ENCODE measurements at regions not wholly inside any gene's neighbourhood (a gene's known extent, or its start where the extent isn't known, plus 50 kb on each side); places are given as distances from the start of the nearest gene placed in this dataset.

GRCh38 chr14:65153101-65153500, 50.8 kb upstream of the MAX start:
- Histone ChIP-seq H3K27me3 (ENCODE audit: control insufficient read depth, insufficient read depth, low read length) (no peaks in the 10 kb centered on the region), H3K36me3 (ENCODE audit: control insufficient read depth, insufficient read depth, low read length) (no peaks in the 10 kb centered on the region), H3K9me3 (replicated peaks; ENCODE audit: control insufficient read depth, low read depth, low read length) (no peaks in the 10 kb centered on the region), H3K4me3 (ENCODE audit: low read length) (no peak overlapping the region), H3K27ac (ENCODE audit: low read length) (no peak overlapping the region), H3K4me1 (ENCODE audit: control insufficient read depth, insufficient read depth, low read length) (peaks cover 14% of the 10 kb centered on the region)
- peak; percentile 31 for DNase-seq
- WGBS (ENCODE audit: insufficient coverage), result 11% methylated on average over 9 of the region's 11 CpGs

- Histone ChIP-seq H3K27ac (ENCODE audit: low read length) (peak overlapping the region; percentile 83), H3K4me3 (ENCODE audit: low read length) (no peak overlapping the region), H3K4me1 (ENCODE audit: control insufficient read depth, insufficient read depth, low read length) (peaks cover 15% of the 10 kb centered on the region), H3K36me3 (ENCODE audit: control insufficient read depth, insufficient read depth, low read length) (no peaks in the 10 kb centered on the region), H3K27me3 (ENCODE audit: control insufficient read depth, insufficient read depth, low read length) (no peaks in the 10 kb centered on the region), H3K9me3 (replicated peaks; ENCODE audit: control insufficient read depth, low read depth, low read length) (no peaks in the 10 kb centered on the region)
- DNase-seq, result peak; percentile 68
- 60% methylated on average over 13 of the region's 15 CpGs for WGBS (ENCODE audit: insufficient coverage)
These were observed 54.5 kb upstream of the MAX start for GRCh38 chr14:65156568-65157366.

GRCh38 chr14:65159281-65160062, 57.2 kb upstream of the MAX start:
- DNase-seq, result no peak
- H3K36me3 ChIP-seq (ENCODE audit: control insufficient read depth, insufficient read depth, low read length), result no peaks in the 10 kb centered on the region
- no peak overlapping the region for H3K4me3 ChIP-seq (ENCODE audit: low read length)
- no peaks in the 10 kb centered on the region for H3K27me3 ChIP-seq (ENCODE audit: control insufficient read depth, insufficient read depth, low read length)
- H3K9me3 ChIP-seq (replicated peaks; ENCODE audit: control insufficient read depth, low read depth, low read length), result no peaks in the 10 kb centered on the region
- no peak overlapping the region for H3K27ac ChIP-seq (ENCODE audit: low read length)
- H3K4me1 ChIP-seq (ENCODE audit: control insufficient read depth, insufficient read depth, low read length), result peaks cover 15% of the 10 kb centered on the region
- 100% methylated on average over 1 of the region's 4 CpGs for WGBS (ENCODE audit: insufficient coverage)

GRCh38 chr14:65160091-65160490, 57.8 kb upstream of the MAX start:
- Histone ChIP-seq H3K27me3 (ENCODE audit: control insufficient read depth, insufficient read depth, low read length) (no peaks in the 10 kb centered on the region), H3K4me1 (ENCODE audit: control insufficient read depth, insufficient read depth, low read length) (peaks cover 15% of the 10 kb centered on the region), H3K4me3 (ENCODE audit: low read length) (no peak overlapping the region), H3K9me3 (replicated peaks; ENCODE audit: control insufficient read depth, low read depth, low read length) (no peaks in the 10 kb centered on the region), H3K27ac (ENCODE audit: low read length) (no peak overlapping the region), H3K36me3 (ENCODE audit: control insufficient read depth, insufficient read depth, low read length) (no peaks in the 10 kb centered on the region)
- no CpG with 5 or more reads among the region's 2 CpGs for WGBS (ENCODE audit: insufficient coverage)
- no peak for DNase-seq

GRCh38 chr14:65162031-65162430, 59.7 kb upstream of the MAX start:
- no peaks in the 10 kb centered on the region for H3K36me3 ChIP-seq (ENCODE audit: control insufficient read depth, insufficient read depth, low read length)
- no peak for DNase-seq
- H3K27ac ChIP-seq (ENCODE audit: low read length), result no peak overlapping the region
- no peaks in the 10 kb centered on the region for H3K27me3 ChIP-seq (ENCODE audit: control insufficient read depth, insufficient read depth, low read length)
- WGBS (ENCODE audit: insufficient coverage), result 63% methylated on average over 1 of the region's 1 CpG
- no peaks in the 10 kb centered on the region for H3K9me3 ChIP-seq (replicated peaks; ENCODE audit: control insufficient read depth, low read depth, low read length)
- H3K4me3 ChIP-seq (ENCODE audit: low read length), result no peak overlapping the region
- H3K4me1 ChIP-seq (ENCODE audit: control insufficient read depth, insufficient read depth, low read length), result peaks cover 7% of the 10 kb centered on the region

GRCh38 chr14:65164068-65164824, 61.9 kb upstream of the MAX start:
- H3K4me1 ChIP-seq (ENCODE audit: control insufficient read depth, insufficient read depth, low read length), result no peaks in the 10 kb centered on the region
- H3K27ac ChIP-seq (ENCODE audit: low read length), result no peak overlapping the region
- WGBS (ENCODE audit: insufficient coverage), result 73% methylated on average over 3 of the region's 6 CpGs
- no peaks in the 10 kb centered on the region for H3K9me3 ChIP-seq (replicated peaks; ENCODE audit: control insufficient read depth, low read depth, low read length)
- no peak overlapping the region for H3K4me3 ChIP-seq (ENCODE audit: low read length)
- DNase-seq, result peak; percentile 38
- H3K27me3 ChIP-seq (ENCODE audit: control insufficient read depth, insufficient read depth, low read length), result no peaks in the 10 kb centered on the region
- no peaks in the 10 kb centered on the region for H3K36me3 ChIP-seq (ENCODE audit: control insufficient read depth, insufficient read depth, low read length)

GRCh38 chr14:65164825-65165135, 62.5 kb upstream of the MAX start:
- Histone ChIP-seq H3K27me3 (ENCODE audit: control insufficient read depth, insufficient read depth, low read length) (no peaks in the 10 kb centered on the region), H3K27ac (ENCODE audit: low read length) (no peak overlapping the region), H3K4me3 (ENCODE audit: low read length) (no peak overlapping the region), H3K36me3 (ENCODE audit: control insufficient read depth, insufficient read depth, low read length) (no peaks in the 10 kb centered on the region), H3K9me3 (replicated peaks; ENCODE audit: control insufficient read depth, low read depth, low read length) (no peaks in the 10 kb centered on the region), H3K4me1 (ENCODE audit: control insufficient read depth, insufficient read depth, low read length) (no peaks in the 10 kb centered on the region)
- DNase-seq, result no peak
- WGBS (ENCODE audit: insufficient coverage), result 42% methylated on average over 3 of the region's 3 CpGs

- Histone ChIP-seq H3K4me3 (ENCODE audit: low read length) (no peak overlapping the region), H3K9me3 (replicated peaks; ENCODE audit: control insufficient read depth, low read depth, low read length) (no peaks in the 10 kb centered on the region), H3K27ac (ENCODE audit: low read length) (no peak overlapping the region), H3K36me3 (ENCODE audit: control insufficient read depth, insufficient read depth, low read length) (no peaks in the 10 kb centered on the region), H3K4me1 (ENCODE audit: control insufficient read depth, insufficient read depth, low read length) (peaks cover 8% of the 10 kb centered on the region), H3K27me3 (ENCODE audit: control insufficient read depth, insufficient read depth, low read length) (peaks cover 4% of the 10 kb centered on the region)
- DNase-seq, result no peak
- 85% methylated on average over 3 of the region's 3 CpGs for WGBS (ENCODE audit: insufficient coverage)
These were observed 64.8 kb upstream of the MAX start for GRCh38 chr14:65167072-65167645.

- H3K4me1 ChIP-seq (ENCODE audit: control insufficient read depth, insufficient read depth, low read length), result peaks cover 8% of the 10 kb centered on the region
- H3K27ac ChIP-seq (ENCODE audit: low read length), result no peak overlapping the region
These were observed 66.5 kb upstream of the MAX start for GRCh38 chr14:65168840-65169239.

GRCh38 chr14:65169351-65169750, 67.0 kb upstream of the MAX start:
- Histone ChIP-seq H3K4me3 (ENCODE audit: low read length) (no peak overlapping the region), H3K9me3 (replicated peaks; ENCODE audit: control insufficient read depth, low read depth, low read length) (no peaks in the 10 kb centered on the region), H3K4me1 (ENCODE audit: control insufficient read depth, insufficient read depth, low read length) (peaks cover 8% of the 10 kb centered on the region), H3K27me3 (ENCODE audit: control insufficient read depth, insufficient read depth, low read length) (peaks cover 7% of the 10 kb centered on the region), H3K36me3 (ENCODE audit: control insufficient read depth, insufficient read depth, low read length) (no peaks in the 10 kb centered on the region), H3K27ac (ENCODE audit: low read length) (no peak overlapping the region)
- peak; percentile 41 for DNase-seq
- WGBS (ENCODE audit: insufficient coverage), result no CpG with 5 or more reads among the region's 1 CpG

More at GRCh38 chr14:65168840-65169239, 66.5 kb upstream of the MAX start:
- DNase-seq, result no peak
- Histone ChIP-seq H3K9me3 (replicated peaks; ENCODE audit: control insufficient read depth, low read depth, low read length) (no peaks in the 10 kb centered on the region), H3K36me3 (ENCODE audit: control insufficient read depth, insufficient read depth, low read length) (no peaks in the 10 kb centered on the region), H3K4me3 (ENCODE audit: low read length) (no peak overlapping the region), H3K27me3 (ENCODE audit: control insufficient read depth, insufficient read depth, low read length) (peaks cover 4% of the 10 kb centered on the region)
- no CpG with 5 or more reads among the region's 3 CpGs for WGBS (ENCODE audit: insufficient coverage)

All from muscle of leg (tissue), 3 donors.